HTR-8/SVneo (cell line): ENCODE measurements at regions not wholly inside any gene's neighbourhood (a gene's known extent, or its start where the extent isn't known, plus 50 kb on each side); places are given as distances from the start of the nearest gene placed in this dataset.

Experiments
- DNase-seq: peaks from one replicate; pipeline ENCODE4 v3.0.0; 2011; ENCODE audit warnings: low spot score, mixed read lengths; ENCODE audit not compliant: insufficient read length
- FAIRE-seq: peaks from 2 replicates; lab custom pipeline; 2011; peaks lifted over from hg19 to GRCh38; lab: Jason Lieb, UNC

- DNase-seq, result no peak
- no peak for FAIRE-seq
These were observed 75.7 kb upstream of the ADGRL4 start for GRCh38 chr1:79082233-79082632.

GRCh38 chr1:79079770-79080169 lies 73.2 kb upstream of the ADGRL4 start:
- FAIRE-seq (no peak), DNase-seq (peak; percentile 5)

GRCh38 chr1:79074975-79075374 lies 68.4 kb upstream of the ADGRL4 start:
- no peak for DNase-seq
- no peak for FAIRE-seq

- no peak for FAIRE-seq
- no peak for DNase-seq
These were observed 63.3 kb upstream of the ADGRL4 start for GRCh38 chr1:79069828-79070227.

GRCh38 chr1:79059341-79059740 lies 52.8 kb upstream of the ADGRL4 start:
- FAIRE-seq (no peak), DNase-seq (no peak)
